Breast epithelium (tissue), 4 donors: ENCODE measurements at regions not wholly inside any gene's neighbourhood (a gene's known extent, or its start where the extent isn't known, plus 50 kb on each side); places are given as distances from the start of the nearest gene placed in this dataset.

ENCODE experiments used
- DNase-seq, 2 donors: peaks; one replicate each; pipeline ENCODE4 v3.0.0-alpha.2; 2019; ENCODE audit warnings: low spot score in 2 of 2
- H3K27ac ChIP-seq, 2 donors: fragments of 200-600 bp; sonication (generic) in 1 of 2; one replicate each; pipeline ENCODE4 v1.5.1; 2016 to 2019; ENCODE audit warnings: mild to moderate bottlenecking in 1 of 2
- H3K27me3 ChIP-seq, 2 donors: fragments of 200-600 bp; sonication (generic) in 1 of 2; one replicate each; pipeline versions ENCODE4 v1.5.1 to v1.6.0; 2017 to 2019; ENCODE audit warnings: control low read depth in 1 of 2, mild to moderate bottlenecking in 1 of 2
- H3K36me3 ChIP-seq: fragments of 200-600 bp; one replicate; pipeline ENCODE4 v1.5.1; 2019
- H3K4me1 ChIP-seq, 2 donors: fragments of 200-600 bp; sonication (generic); one replicate each; pipeline ENCODE4 v1.5.1; 2016 to 2019; ENCODE audit warnings: control low read depth in 1 of 2
- H3K4me3 ChIP-seq, 3 donors: fragments of 200-600 bp; sonication (generic); 1 replicate in 2 of 3; 2 replicates in 1 of 3; pipeline ENCODE4 v1.5.1; 2016 to 2019; ENCODE audit warnings: mild to moderate bottlenecking in 3 of 3, moderate library complexity in 2 of 3
- H3K9me3 ChIP-seq, 2 donors: fragments of 200-600 bp; sonication (generic) in 1 of 2; one replicate each; pipeline ENCODE4 v1.5.1; 2016 to 2019; ENCODE audit warnings: control low read depth in 1 of 2
- CTCF ChIP-seq, 3 donors: fragments of 450-650 bp; IDR thresholded peaks; one replicate each; pipeline ENCODE4 v1.5.1; 2016 to 2017; ENCODE audit warnings: antibody characterized with exemption in 3 of 3, mild to moderate bottlenecking in 3 of 3, moderate library complexity in 3 of 3
- POLR2A ChIP-seq: fragments of 450-650 bp; IDR thresholded peaks from one replicate; pipeline ENCODE4 v1.6.1; 2016; ENCODE audit warnings: antibody characterized with exemption, mild to moderate bottlenecking, moderate library complexity
- POLR2AphosphoS5 ChIP-seq, 3 donors: sonication (generic); formaldehyde crosslinking; IDR thresholded peaks; one replicate each; pipeline ENCODE4 v1.6.1; 2017; ENCODE audit warnings: antibody characterized with exemption in 3 of 3
- intact Hi-C: fragments of 100-400 bp; cut with DNase I; formaldehyde crosslinking; loops from one replicate; pipeline ENCODE4 v1.15.1; 2023; ENCODE audit warnings: low total_unique reads

GRCh38 chr4:10298681-10299080 lies 158.5 kb downstream of the ZNF518B start:
- Histone ChIP-seq H3K9me3 (no peaks in the 10 kb centered on the region), H3K4me3 (no peak overlapping the region), H3K4me1 (peaks cover 4 to 13% of the 10 kb centered on the region in 2 donors), H3K27ac (no peak overlapping the region), H3K27me3 (no peaks in the 10 kb centered on the region), H3K36me3 (no peaks in the 10 kb centered on the region)
- intact Hi-C loops, result no loop called here
- no peak for TF ChIP-seq POLR2A
- no peak for TF ChIP-seq CTCF (IDR thresholded peaks at IDR 0.05)
- TF ChIP-seq POLR2AphosphoS5 (IDR thresholded peaks at IDR 0.05), result no peak
- DNase-seq, result no peak

GRCh38 chr4:10296730-10297129 lies 160.5 kb downstream of the ZNF518B start:
- TF ChIP-seq POLR2A (no peak), POLR2AphosphoS5 (IDR thresholded peaks at IDR 0.05) (peak in 2 of 3 donors; percentile 33 to 50)
- Histone ChIP-seq H3K4me1 (peaks cover 4 to 13% of the 10 kb centered on the region in 2 donors), H3K27ac (peak overlapping the region; percentile 69 to 71), H3K27me3 (no peaks in the 10 kb centered on the region), H3K4me3 (no peak overlapping the region), H3K36me3 (no peaks in the 10 kb centered on the region), H3K9me3 (no peaks in the 10 kb centered on the region)
- DNase-seq, result peak; percentile 65 to 78
- intact Hi-C loops, result no loop called here

GRCh38 chr4:10295301-10295700 lies 161.9 kb downstream of the ZNF518B start:
- no peak for DNase-seq
- intact Hi-C loops, result no loop called here
- H3K27me3 ChIP-seq, result no peaks in the 10 kb centered on the region
- H3K27ac ChIP-seq, result no peak overlapping the region
- TF ChIP-seq CTCF (IDR thresholded peaks at IDR 0.05), result no peak
- H3K4me1 ChIP-seq, result peaks cover 4 to 13% of the 10 kb centered on the region in 2 donors
- H3K36me3 ChIP-seq, result no peaks in the 10 kb centered on the region
- H3K9me3 ChIP-seq, result no peaks in the 10 kb centered on the region
- H3K4me3 ChIP-seq, result no peak overlapping the region

GRCh38 chr4:10289538-10289906 lies 167.7 kb downstream of the ZNF518B start:
- Histone ChIP-seq H3K27ac (no peak overlapping the region), H3K4me1 (no peaks in the 10 kb centered on the region), H3K36me3 (no peaks in the 10 kb centered on the region), H3K4me3 (no peak overlapping the region), H3K27me3 (no peaks in the 10 kb centered on the region), H3K9me3 (no peaks in the 10 kb centered on the region)
- no peak for DNase-seq
- TF ChIP-seq CTCF (IDR thresholded peaks at IDR 0.05), result no peak
- TF ChIP-seq POLR2AphosphoS5 (IDR thresholded peaks at IDR 0.05), result no peak
- TF ChIP-seq POLR2A, result no peak
- intact Hi-C loops, result no loop called here

- Histone ChIP-seq H3K9me3 (no peaks in the 10 kb centered on the region), H3K4me3 (no peak overlapping the region), H3K36me3 (no peaks in the 10 kb centered on the region), H3K4me1 (no peaks in the 10 kb centered on the region), H3K27me3 (no peaks in the 10 kb centered on the region), H3K27ac (no peak overlapping the region)
- intact Hi-C loops, result no loop called here
- no peak for DNase-seq
- no peak for TF ChIP-seq CTCF (IDR thresholded peaks at IDR 0.05)
- no peak for TF ChIP-seq POLR2AphosphoS5 (IDR thresholded peaks at IDR 0.05)
- TF ChIP-seq POLR2A, result no peak
Measured at GRCh38 chr4:10288830-10289537, 168.2 kb downstream of the ZNF518B start.

- no peaks in the 10 kb centered on the region for H3K36me3 ChIP-seq
- intact Hi-C loops, result no loop called here
- H3K27me3 ChIP-seq, result no peaks in the 10 kb centered on the region
- H3K27ac ChIP-seq, result no peak overlapping the region
- TF ChIP-seq POLR2A (no peak), CTCF (IDR thresholded peaks at IDR 0.05) (no peak), POLR2AphosphoS5 (IDR thresholded peaks at IDR 0.05) (no peak)
- no peak overlapping the region for H3K4me3 ChIP-seq
- no peaks in the 10 kb centered on the region for H3K9me3 ChIP-seq
- DNase-seq, result no peak
- H3K4me1 ChIP-seq, result no peaks in the 10 kb centered on the region
Measured at GRCh38 chr4:10285028-10285427, 168.4 kb upstream of the WDR1 start.
